Keratinocyte (primary cell): ENCODE measurements at regions not wholly inside any gene's neighbourhood (a gene's known extent, or its start where the extent isn't known, plus 50 kb on each side); places are given as distances from the start of the nearest gene placed in this dataset.

Source experiments
- EZH2 ChIP-seq: IDR thresholded peaks from one replicate; pipeline ENCODE4 v1.6.1; 2012; ENCODE audit warnings: inconsistent platforms, mild to moderate bottlenecking, low read length, moderate library complexity
- TF ChIP-seq, protein P1 (sequence below), 3 experiments: IDR thresholded peaks in 1 of 3; conservative IDR thresholded peaks in 1 of 3; optimal IDR thresholded peaks in 1 of 3; 2 replicates in 2 of 3; 3 replicates in 1 of 3; pipeline versions ENCODE3 to v1.5.1; 2011; ENCODE audit warnings: low read length in 3 of 3, mild to moderate bottlenecking in 3 of 3, moderate library complexity in 2 of 3, control low read depth in 1 of 3, inconsistent platforms in 1 of 3; ENCODE audit not compliant: insufficient read depth in 2 of 3; ENCODE audit errors: extremely low read depth in 1 of 3

DNA sequence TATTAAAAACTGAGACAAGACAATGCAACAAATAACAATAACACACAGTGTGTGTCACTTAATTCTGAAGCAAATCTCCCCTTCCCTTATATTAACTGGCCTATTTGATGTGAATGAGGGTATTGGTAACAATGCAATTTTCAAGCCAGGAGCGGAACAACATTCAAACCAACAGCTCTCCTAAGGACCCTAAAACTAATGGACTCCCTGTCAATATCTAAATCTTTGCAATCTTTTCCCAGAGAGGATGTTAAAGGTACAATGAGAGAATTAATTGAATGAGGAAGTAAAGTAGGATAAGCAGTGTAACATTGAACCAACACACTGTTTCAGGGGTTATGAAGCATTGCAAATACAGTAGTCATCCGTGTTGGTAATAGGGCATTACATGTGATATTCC lies 311.7 kb downstream of the HTR1A start:
- TF ChIP-seq, protein P1, sequence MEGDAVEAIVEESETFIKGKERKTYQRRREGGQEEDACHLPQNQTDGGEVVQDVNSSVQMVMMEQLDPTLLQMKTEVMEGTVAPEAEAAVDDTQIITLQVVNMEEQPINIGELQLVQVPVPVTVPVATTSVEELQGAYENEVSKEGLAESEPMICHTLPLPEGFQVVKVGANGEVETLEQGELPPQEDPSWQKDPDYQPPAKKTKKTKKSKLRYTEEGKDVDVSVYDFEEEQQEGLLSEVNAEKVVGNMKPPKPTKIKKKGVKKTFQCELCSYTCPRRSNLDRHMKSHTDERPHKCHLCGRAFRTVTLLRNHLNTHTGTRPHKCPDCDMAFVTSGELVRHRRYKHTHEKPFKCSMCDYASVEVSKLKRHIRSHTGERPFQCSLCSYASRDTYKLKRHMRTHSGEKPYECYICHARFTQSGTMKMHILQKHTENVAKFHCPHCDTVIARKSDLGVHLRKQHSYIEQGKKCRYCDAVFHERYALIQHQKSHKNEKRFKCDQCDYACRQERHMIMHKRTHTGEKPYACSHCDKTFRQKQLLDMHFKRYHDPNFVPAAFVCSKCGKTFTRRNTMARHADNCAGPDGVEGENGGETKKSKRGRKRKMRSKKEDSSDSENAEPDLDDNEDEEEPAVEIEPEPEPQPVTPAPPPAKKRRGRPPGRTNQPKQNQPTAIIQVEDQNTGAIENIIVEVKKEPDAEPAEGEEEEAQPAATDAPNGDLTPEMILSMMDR (optimal IDR thresholded peaks at IDR 0.05 in 1 of 3, IDR thresholded peaks at IDR 0.05 in 1 of 3, conservative IDR thresholded peaks at IDR 0.05 in 1 of 3; ENCODE audit: extremely low read depth in 1 of 3, insufficient read depth in 2 of 3, low read length in 3 of 3) = no peak
- no peak for TF ChIP-seq EZH2
